Stimulated activated naive B cell treated with anti-CD40 and anti-IgM and Interleukin-4, amounts not matched to agents 10 μg/mL and 1 μg/mL and 100 μg/mL, for 72 hours (primary cell): ENCODE measurements at regions not wholly inside any gene's neighbourhood (a gene's known extent, or its start where the extent isn't known, plus 50 kb on each side); places are given as distances from the start of the nearest gene placed in this dataset.

ENCODE experiments used
- ATAC-seq, 2 donors: fragments of 150-1000 bp; cut with Tn5 transposase; replicated peaks; 2 replicates each; pipeline ENCODE4 v1.10.0; 2021; ENCODE audit warnings: moderate library complexity in 1 of 2
- DNase-seq: peaks from one replicate; pipeline ENCODE4 v3.0.0; 2021
- H3K27ac Mint-ChIP-seq: one replicate; pipeline ENCODE4 v1.8.0; 2022; ENCODE audit warnings: mild to moderate bottlenecking, mixed read lengths
- H3K27me3 Mint-ChIP-seq, 2 donors: one replicate each; pipeline ENCODE4 v1.8.0; 2022; ENCODE audit warnings: mixed read lengths in 2 of 2
- H3K36me3 Mint-ChIP-seq, 2 donors: one replicate each; pipeline ENCODE4 v1.8.0; 2022; ENCODE audit warnings: mixed read lengths in 2 of 2, mild to moderate bottlenecking in 1 of 2
- H3K4me1 Mint-ChIP-seq, 2 donors: one replicate each; pipeline ENCODE4 v1.8.0; 2022; ENCODE audit warnings: mixed read lengths in 2 of 2, mild to moderate bottlenecking in 1 of 2
- H3K4me3 Mint-ChIP-seq, 2 donors: one replicate each; pipeline ENCODE4 v1.8.0; 2022; ENCODE audit warnings: mild to moderate bottlenecking in 2 of 2, mixed read lengths in 2 of 2, moderate library complexity in 1 of 2
- H3K9me3 Mint-ChIP-seq, 2 donors: one replicate each; pipeline ENCODE4 v1.8.0; 2022; ENCODE audit warnings: mixed read lengths in 2 of 2, mild to moderate bottlenecking in 1 of 2

DNA sequence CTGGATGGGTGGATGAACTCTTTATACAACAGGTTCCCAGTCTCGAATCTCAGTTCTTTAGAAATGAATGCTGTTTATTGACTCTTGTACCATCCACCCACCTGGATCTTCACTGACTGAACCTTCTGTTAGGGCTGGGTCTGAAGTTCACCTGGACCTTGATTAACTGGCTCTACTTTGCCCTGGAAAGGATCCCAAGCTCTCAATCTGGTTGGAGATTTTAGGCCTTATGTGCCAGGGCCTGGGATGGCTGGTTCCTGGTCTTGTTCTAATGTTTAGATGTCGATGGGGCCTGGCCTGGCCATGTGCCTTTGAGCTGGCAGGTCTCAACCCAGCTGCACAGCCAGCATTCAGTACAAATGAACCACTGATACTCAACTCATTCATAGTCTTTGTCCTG, 76.5 kb upstream of the MED13L start:
- Mint-ChIP-seq H3K9me3 (peaks cover 0 to 3% of the 10 kb centered on the region in 2 donors), H3K4me1 (peaks cover 11 to 15% of the 10 kb centered on the region in 2 donors), H3K36me3 (no peaks in the 10 kb centered on the region), H3K4me3 (no peak overlapping the region), H3K27me3 (no peaks in the 10 kb centered on the region), H3K27ac (no peak overlapping the region)
- ATAC-seq = no peak
- no peak for DNase-seq

- ATAC-seq = no peak
- Mint-ChIP-seq H3K4me3 (no peak overlapping the region), H3K9me3 (peaks cover 0 to 3% of the 10 kb centered on the region in 2 donors), H3K4me1 (peaks cover 10 to 16% of the 10 kb centered on the region in 2 donors), H3K27me3 (no peaks in the 10 kb centered on the region), H3K27ac (no peak overlapping the region), H3K36me3 (no peaks in the 10 kb centered on the region)
- no peak for DNase-seq
Measured at GRCh38 chr12:116354534-116354933, 77.0 kb upstream of the MED13L start.

- Mint-ChIP-seq H3K27me3 (no peaks in the 10 kb centered on the region), H3K9me3 (peaks cover 0 to 3% of the 10 kb centered on the region in 2 donors), H3K4me3 (no peak overlapping the region), H3K36me3 (no peaks in the 10 kb centered on the region), H3K27ac (no peak overlapping the region), H3K4me1 (peaks cover 12 to 21% of the 10 kb centered on the region in 2 donors)
- ATAC-seq = no peak
- DNase-seq = no peak
Measured at GRCh38 chr12:116354950-116355783, 77.7 kb upstream of the MED13L start.

GRCh38 chr12:116358536-116358892, 81.0 kb upstream of the MED13L start:
- Mint-ChIP-seq H3K4me1 (peaks cover 24 to 33% of the 10 kb centered on the region in 2 donors), H3K4me3 (peak overlapping the region; percentile 65 to 76), H3K27ac (peak overlapping the region; percentile 48), H3K36me3 (no peaks in the 10 kb centered on the region), H3K9me3 (no peaks in the 10 kb centered on the region), H3K27me3 (no peaks in the 10 kb centered on the region)
- no peak for DNase-seq
- ATAC-seq = no peak

- no peaks in the 10 kb centered on the region for H3K36me3 Mint-ChIP-seq
- H3K4me1 Mint-ChIP-seq = peaks cover 24 to 33% of the 10 kb centered on the region in 2 donors
- no peaks in the 10 kb centered on the region for H3K9me3 Mint-ChIP-seq
- H3K4me3 Mint-ChIP-seq = peak overlapping the region; percentile 65 to 76
- DNase-seq = peak; percentile 70
- H3K27me3 Mint-ChIP-seq = no peaks in the 10 kb centered on the region
- H3K27ac Mint-ChIP-seq = peak overlapping the region; percentile 87
- ATAC-seq = peak; percentile 91 to 96
Measured at GRCh38 chr12:116358893-116359761, 81.6 kb upstream of the MED13L start.

GRCh38 chr12:116360579-116361413, 83.3 kb upstream of the MED13L start:
- Mint-ChIP-seq H3K9me3 (no peaks in the 10 kb centered on the region), H3K27ac (peak overlapping the region; percentile 82), H3K36me3 (no peaks in the 10 kb centered on the region), H3K4me1 (peaks cover 30 to 47% of the 10 kb centered on the region in 2 donors), H3K27me3 (no peaks in the 10 kb centered on the region), H3K4me3 (peak overlapping the region; percentile 28 to 42)
- DNase-seq (no peak), ATAC-seq (peak in 1 of 2 donors; percentile 40)

DNA sequence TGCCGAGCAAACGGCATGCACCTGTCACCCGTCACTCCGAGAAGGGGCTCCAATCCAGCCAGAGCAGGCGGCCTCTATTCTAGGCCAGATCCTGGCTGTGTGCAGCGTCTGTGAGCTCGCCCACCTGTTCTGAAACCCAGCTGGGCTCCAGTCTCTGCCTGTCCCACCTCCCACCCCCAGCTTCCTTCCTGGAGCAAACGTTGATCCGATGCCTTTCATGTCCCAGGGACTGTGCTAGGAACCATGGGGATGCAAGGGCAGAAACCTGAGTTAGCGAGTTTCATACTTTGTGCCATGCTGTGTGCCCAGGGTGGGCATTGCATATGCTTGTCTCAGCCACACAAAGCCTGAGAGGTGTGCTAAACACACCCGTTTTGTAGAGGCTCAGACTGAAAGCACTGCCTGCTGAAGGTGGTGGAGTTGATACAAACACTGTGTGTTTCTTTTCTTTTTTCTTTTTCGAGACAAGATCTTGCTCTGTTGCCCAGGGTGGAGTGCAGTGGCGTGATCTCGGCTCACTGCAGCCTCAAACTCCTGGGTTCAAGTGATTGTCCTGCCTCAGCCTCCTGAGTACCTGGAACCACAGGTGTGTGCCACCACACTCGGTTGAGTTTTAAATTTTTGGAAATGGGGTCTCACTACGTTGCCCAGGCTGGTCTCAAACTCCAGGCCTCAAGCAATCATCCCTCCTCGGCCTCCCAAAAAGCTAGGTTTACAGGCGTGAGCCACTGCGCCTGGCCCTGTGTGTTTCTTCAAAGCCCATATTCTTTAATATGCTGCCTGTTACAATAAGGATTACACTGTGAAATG, 84.1 kb upstream of the MED13L start:
- Mint-ChIP-seq H3K27ac (no peak overlapping the region), H3K4me1 (peaks cover 34 to 49% of the 10 kb centered on the region in 2 donors)

GRCh38 chr12:116365114-116365513, 87.6 kb upstream of the MED13L start:
- H3K36me3 Mint-ChIP-seq = no peaks in the 10 kb centered on the region
- no peak for ATAC-seq
- peaks cover 25 to 29% of the 10 kb centered on the region in 2 donors for H3K4me1 Mint-ChIP-seq
- no peak for DNase-seq
- H3K27ac Mint-ChIP-seq = no peak overlapping the region
- H3K9me3 Mint-ChIP-seq = no peaks in the 10 kb centered on the region
- no peak overlapping the region for H3K4me3 Mint-ChIP-seq
- no peaks in the 10 kb centered on the region for H3K27me3 Mint-ChIP-seq

More for the DNA sequence above, 84.1 kb upstream of the MED13L start:
- H3K36me3 Mint-ChIP-seq = no peaks in the 10 kb centered on the region
- no peaks in the 10 kb centered on the region for H3K9me3 Mint-ChIP-seq
- DNase-seq = no peak
- ATAC-seq = peak; percentile 31 to 44
- no peaks in the 10 kb centered on the region for H3K27me3 Mint-ChIP-seq
- no peak overlapping the region for H3K4me3 Mint-ChIP-seq

GRCh38 chr12:116365606-116366455, 88.3 kb upstream of the MED13L start:
- H3K27ac Mint-ChIP-seq = no peak overlapping the region
- H3K36me3 Mint-ChIP-seq = no peaks in the 10 kb centered on the region
- H3K4me1 Mint-ChIP-seq = peaks cover 21 to 22% of the 10 kb centered on the region in 2 donors
- no peak overlapping the region for H3K4me3 Mint-ChIP-seq
- ATAC-seq = no peak
- no peaks in the 10 kb centered on the region for H3K9me3 Mint-ChIP-seq
- no peak for DNase-seq
- no peaks in the 10 kb centered on the region for H3K27me3 Mint-ChIP-seq

DNA sequence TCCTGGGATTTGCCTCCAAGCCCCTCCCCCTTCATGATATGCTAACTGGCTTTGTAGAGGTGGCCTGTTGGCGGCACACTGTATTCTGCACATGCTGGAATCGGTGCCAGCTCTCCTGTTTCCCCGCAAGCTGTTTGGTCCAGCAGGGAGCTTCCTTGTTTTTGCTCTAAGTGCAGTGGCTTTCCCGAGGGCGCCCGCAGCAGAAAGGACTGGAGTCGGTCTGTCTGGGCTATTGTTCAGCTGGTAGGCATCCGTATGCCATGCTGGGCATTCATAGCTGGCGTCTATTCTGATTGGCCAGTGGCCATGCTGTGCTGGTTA, 88.9 kb upstream of the MED13L start:
- peaks cover 16% of the 10 kb centered on the region in 2 donors for H3K4me1 Mint-ChIP-seq
- H3K4me3 Mint-ChIP-seq = no peak overlapping the region

DNA sequence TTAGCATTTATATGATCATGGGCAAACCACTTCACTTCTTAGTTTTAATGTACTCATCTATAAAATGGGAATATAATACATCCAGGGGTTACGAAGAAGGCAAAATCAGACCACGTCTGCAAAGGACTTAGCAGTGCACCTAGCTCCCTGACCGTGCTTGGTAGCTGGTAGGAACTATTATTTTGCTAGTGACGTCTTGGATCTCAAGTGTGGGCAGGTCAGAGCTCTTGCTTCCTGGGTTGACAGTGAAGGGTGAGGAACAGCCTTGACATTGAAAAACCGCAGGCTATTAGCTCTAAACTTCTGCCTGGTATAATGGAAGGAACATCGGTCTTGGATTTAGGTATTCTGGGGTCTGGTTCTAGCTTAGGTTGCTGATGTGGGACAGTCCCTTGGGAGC, 89.3 kb upstream of the MED13L start:
- H3K27ac Mint-ChIP-seq = no peak overlapping the region
- no peaks in the 10 kb centered on the region for H3K9me3 Mint-ChIP-seq
- no peaks in the 10 kb centered on the region for H3K27me3 Mint-ChIP-seq
- ATAC-seq (no peak), DNase-seq (no peak)
- no peaks in the 10 kb centered on the region for H3K36me3 Mint-ChIP-seq
- H3K4me1 Mint-ChIP-seq = peaks cover 13 to 16% of the 10 kb centered on the region in 2 donors
- no peak overlapping the region for H3K4me3 Mint-ChIP-seq

More for the DNA sequence above, 88.9 kb upstream of the MED13L start:
- no peak for ATAC-seq
- no peaks in the 10 kb centered on the region for H3K9me3 Mint-ChIP-seq
- no peaks in the 10 kb centered on the region for H3K36me3 Mint-ChIP-seq
- DNase-seq = no peak
- no peak overlapping the region for H3K27ac Mint-ChIP-seq
- no peaks in the 10 kb centered on the region for H3K27me3 Mint-ChIP-seq

DNA sequence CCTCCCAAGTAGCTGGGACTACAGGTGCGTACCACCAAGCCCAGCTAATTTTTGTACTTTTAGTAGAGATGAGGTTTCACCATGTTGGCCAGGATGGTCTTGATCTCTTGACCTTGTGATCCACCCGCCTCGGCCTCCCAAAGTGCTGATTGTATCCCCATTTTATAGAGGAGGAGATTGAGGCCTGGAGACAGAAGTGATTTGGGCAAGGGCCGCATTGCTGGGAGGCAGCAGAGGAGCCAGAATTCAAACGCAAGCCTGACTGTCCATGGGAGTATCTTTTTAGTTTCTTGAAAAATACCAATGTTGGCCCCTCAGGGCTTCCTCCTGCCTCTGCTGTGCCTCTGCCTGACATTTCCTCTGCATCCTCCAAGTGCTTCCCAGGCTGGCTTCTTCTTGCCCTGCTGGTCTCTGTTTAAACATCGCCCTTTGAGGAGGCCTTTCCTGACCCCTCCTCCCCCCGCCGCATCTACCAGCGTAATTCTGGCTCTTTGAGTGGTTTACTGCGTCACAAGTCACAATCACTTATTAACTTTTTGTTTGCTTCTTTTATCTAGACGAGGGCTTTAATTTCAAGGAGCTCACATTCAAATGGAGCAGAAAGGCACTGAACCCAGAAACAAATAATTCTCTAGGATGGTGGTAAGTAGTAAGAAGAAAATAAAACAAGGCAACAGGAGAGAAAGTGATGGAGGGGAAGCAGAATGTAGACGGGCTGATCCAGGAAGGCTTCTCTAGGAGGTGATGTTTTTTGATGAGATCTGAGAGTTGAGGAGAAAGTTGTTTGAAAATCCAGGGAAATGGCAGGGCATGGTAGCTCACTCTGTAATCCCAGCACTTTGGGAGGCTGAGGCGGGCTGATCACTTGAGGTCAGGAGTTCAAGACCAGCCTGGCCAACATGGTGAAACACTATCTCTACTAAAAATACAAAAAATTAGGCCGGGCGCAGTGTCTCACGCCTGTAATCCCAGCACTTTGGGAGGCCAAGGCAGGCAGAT, 91.0 kb upstream of the MED13L start:
- Mint-ChIP-seq H3K27ac (no peak overlapping the region), H3K4me3 (no peak overlapping the region), H3K36me3 (no peaks in the 10 kb centered on the region), H3K27me3 (no peaks in the 10 kb centered on the region), H3K4me1 (peaks cover 13 to 16% of the 10 kb centered on the region in 2 donors), H3K9me3 (no peaks in the 10 kb centered on the region)
- DNase-seq (no peak), ATAC-seq (no peak)
